ENCODE measurements at regions not wholly inside any gene's neighbourhood (a gene's known extent, or its start where the extent isn't known, plus 50 kb on each side); places are given as distances from the start of the nearest gene placed in this dataset.

DNA sequence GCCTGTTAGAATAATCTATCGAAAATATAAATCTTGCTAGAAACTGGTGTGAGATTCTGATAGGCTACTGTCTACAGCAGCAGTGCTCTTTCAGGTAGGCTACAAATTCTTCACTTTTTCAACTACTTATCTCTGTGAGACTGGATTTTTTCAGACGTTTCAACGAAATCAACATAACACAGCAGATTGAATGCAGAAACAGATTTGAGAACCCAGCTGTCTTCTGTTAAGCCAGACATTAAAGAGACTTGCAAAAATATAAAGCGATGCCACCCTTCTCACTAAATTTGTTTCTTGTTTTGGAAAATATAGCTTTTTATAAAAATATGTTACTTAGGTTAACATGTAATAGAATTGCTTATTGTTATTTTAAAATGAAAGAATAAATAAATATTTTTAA is 140.6 kb upstream of the PHACTR1 start:
- H3K27ac ChIP-seq, result no peak overlapping the region
- TF ChIP-seq ZFX (IDR thresholded peaks at IDR 0.05), result no peak
- TF ChIP-seq, protein P1, sequence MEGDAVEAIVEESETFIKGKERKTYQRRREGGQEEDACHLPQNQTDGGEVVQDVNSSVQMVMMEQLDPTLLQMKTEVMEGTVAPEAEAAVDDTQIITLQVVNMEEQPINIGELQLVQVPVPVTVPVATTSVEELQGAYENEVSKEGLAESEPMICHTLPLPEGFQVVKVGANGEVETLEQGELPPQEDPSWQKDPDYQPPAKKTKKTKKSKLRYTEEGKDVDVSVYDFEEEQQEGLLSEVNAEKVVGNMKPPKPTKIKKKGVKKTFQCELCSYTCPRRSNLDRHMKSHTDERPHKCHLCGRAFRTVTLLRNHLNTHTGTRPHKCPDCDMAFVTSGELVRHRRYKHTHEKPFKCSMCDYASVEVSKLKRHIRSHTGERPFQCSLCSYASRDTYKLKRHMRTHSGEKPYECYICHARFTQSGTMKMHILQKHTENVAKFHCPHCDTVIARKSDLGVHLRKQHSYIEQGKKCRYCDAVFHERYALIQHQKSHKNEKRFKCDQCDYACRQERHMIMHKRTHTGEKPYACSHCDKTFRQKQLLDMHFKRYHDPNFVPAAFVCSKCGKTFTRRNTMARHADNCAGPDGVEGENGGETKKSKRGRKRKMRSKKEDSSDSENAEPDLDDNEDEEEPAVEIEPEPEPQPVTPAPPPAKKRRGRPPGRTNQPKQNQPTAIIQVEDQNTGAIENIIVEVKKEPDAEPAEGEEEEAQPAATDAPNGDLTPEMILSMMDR (conservative IDR thresholded peaks at IDR 0.05), result no peak

DNA sequence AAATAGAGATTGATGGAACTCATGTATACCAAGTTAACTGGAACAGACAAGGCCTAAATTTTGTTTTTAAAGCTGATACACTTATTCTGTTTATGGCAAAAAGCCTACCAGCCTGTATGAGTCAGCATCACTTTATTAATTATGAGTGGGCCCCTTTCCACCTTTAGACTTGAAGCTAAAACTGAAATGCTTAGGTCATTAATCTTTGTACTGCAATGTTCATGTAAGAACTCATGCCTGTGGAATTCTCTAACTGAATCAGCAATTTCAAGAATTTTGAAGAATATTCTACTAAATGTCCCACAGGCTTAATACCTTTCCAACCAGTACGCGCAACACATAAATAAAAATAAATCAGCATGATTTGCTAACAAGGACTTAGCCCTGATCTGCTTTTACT is 140.2 kb upstream of the PHACTR1 start:
- TF ChIP-seq, protein P1 (conservative IDR thresholded peaks at IDR 0.05), result no peak
- TF ChIP-seq ZFX (IDR thresholded peaks at IDR 0.05), result no peak
- H3K27ac ChIP-seq, result no peak overlapping the region

DNA sequence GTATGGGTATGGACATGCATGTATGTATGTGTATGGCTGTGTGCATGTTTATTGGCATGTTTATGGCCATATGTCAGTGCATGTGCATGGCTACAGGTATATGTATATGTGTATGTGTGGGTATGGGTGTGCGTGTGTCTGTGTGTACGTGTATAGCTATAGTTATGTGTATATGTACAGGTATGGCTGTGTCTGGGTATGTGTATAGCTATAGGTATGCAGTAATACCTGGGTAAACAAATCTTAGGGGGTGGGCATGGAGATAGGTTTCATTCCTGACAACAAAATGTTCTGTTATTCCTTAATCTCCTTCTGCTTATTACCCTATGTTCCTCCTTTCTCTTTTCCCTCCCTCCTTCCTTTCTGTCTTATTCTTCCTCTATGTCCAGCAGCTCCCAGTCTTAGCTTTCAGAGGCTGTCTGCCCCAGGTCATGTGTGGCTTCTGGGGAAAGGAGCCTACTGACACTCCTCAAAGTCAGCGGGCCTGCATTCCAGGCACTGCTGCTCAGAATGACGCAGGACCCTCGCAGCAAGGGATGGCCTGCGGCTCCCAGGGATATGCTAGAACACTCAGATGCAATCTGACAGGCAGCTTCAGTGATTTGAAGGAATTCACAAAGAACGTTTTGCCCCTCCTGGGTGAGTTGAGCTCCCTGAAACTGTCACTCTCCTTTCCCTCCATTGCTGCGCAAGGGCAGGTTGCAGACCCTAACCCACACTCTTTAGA is 139.3 kb upstream of the PHACTR1 start:
- no peak overlapping the region for H3K27ac ChIP-seq
- TF ChIP-seq, protein P1 (conservative IDR thresholded peaks at IDR 0.05), result no peak
- no peak for TF ChIP-seq ZFX (IDR thresholded peaks at IDR 0.05)

DNA sequence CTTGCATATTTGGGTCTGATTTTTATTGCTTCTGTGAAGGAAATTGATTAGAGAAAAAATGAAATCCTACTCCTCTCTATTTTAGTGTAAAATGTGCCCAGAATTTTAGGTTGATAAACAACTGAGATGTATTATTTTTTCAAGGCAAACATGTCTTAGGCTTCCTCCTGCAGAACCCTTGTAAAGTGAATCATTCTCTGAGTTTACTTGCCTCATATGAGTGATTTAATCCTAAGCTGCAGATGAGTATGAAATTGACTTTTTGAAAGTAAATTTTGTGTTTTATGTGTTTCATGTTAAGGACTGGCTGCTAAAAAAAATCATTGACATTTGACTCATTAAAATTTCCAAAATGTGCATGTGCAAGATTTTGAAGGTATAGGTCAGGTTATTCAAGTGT is 138.5 kb upstream of the PHACTR1 start:
- TF ChIP-seq ZFX (IDR thresholded peaks at IDR 0.05), result no peak
- TF ChIP-seq, protein P1 (conservative IDR thresholded peaks at IDR 0.05), result no peak

DNA sequence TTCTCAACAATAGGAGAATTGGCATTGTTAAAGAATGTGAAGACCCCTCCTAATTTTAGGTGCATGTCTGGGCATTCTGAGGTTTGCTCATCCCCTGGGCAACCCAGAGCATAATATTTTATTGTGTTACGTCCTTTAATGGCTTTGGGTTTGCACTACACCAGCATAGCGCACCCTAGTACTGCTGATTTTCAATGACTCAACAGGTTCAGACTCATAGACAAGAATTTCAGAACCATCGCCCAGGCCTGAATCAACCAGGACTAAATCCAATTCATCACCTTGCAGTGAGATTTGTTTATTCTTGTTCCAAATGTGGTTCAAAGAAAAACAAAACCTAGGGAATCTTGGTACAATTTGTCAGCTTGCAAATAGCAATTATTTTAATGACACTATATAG is 137.8 kb upstream of the PHACTR1 start:
- H3K27ac ChIP-seq, result no peak overlapping the region

More for the DNA sequence above, 138.5 kb upstream of the PHACTR1 start:
- no peak overlapping the region for H3K27ac ChIP-seq

DNA sequence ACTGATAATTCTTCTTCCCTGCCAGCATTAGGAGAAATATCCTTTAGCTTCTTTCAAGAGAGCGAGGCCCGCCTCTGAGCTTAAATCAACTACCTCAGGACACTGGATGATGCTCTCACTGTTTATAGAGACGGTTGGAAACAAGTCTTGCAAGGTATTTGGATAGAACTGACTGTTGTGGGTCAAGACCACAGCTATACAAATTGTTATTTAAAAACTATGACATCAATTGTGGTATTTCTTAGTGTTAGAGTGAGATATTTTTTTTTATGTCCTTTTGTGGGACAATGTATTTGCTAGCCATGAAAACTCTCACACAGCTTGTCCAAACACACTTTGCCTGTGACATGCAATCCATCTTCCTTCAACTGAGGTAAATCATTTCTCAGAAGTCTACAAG is 136.3 kb upstream of the PHACTR1 start:
- no peak for TF ChIP-seq ZFX (IDR thresholded peaks at IDR 0.05)
- TF ChIP-seq, protein P1 (conservative IDR thresholded peaks at IDR 0.05), result no peak
- no peak overlapping the region for H3K27ac ChIP-seq

More for the DNA sequence above, 137.8 kb upstream of the PHACTR1 start:
- TF ChIP-seq, protein P1 (conservative IDR thresholded peaks at IDR 0.05), result no peak
- no peak for TF ChIP-seq ZFX (IDR thresholded peaks at IDR 0.05)

DNA sequence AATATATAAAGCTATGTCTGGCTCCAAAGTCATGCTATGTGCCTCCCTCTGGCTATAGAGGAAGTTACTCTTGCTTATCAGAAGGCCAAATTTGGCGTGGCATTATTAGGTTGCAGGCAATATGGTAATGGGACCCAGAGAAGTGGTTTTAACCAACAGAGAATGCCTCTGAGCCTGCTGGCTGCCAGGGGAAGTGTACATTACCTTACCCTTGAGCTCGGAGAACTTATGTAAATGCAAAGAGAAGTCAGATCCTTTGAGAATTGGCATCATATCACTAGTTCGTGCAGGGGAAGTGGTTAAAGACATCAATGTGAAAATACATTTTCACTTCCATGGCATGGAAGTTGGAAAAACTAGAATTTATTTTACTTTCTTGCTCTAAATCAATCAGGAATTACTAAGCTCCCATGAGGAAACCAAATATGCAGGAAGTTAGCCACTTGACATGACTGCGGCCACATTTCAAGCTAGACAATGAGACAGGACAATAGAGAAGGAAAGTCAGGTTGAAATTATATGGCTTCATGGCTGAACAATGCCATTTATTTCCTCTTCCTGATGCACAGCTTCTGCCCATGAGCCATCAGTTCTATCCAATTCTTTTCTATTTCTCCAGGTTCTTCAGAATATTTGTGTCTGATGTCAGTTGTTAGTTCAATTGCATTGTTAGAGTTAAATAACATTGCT is 134.0 kb upstream of the PHACTR1 start:
- H3K27ac ChIP-seq, result no peak overlapping the region
- TF ChIP-seq ZFX (IDR thresholded peaks at IDR 0.05), result no peak
- TF ChIP-seq, protein P1 (conservative IDR thresholded peaks at IDR 0.05), result no peak

Measured in C4-2B (cell line).